HG02938 (cell line): ENCODE measurements at regions not wholly inside any gene's neighbourhood (a gene's known extent, or its start where the extent isn't known, plus 50 kb on each side); places are given as distances from the start of the nearest gene placed in this dataset.
"Not testable (repeated sequence)": the region's sequence is repeated elsewhere in the genome, so short reads cannot be mapped to it uniquely, and the experiment has no call there.

ENCODE experiments used
- ATAC-seq: cut with Tn5 transposase; IDR thresholded peaks from one replicate; pipeline ENCODE4 v1.9.1; 2021; ENCODE audit warnings: mild to moderate bottlenecking, moderate library complexity; ENCODE audit not compliant: unreplicated experiment

DNA sequence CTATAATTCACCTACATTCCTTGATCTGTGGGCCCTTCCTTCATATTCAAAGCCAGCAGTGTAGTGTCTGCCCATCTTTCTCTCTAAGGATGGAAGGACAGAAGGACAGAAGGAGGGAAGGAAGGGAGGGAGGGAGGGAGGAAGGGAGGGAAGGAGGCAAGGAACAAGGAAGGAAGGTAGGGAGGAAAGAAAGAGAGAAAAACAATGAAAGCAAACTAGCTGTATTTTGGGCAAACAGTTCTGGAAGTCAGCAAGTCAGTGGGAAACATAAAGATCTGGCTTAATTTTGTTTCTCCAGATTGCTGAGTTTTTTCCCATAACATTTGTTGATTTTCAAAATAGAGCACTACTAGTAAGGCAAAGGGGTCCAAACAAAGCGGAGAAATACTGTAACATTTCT is 555.2 kb upstream of the EPHA5 start:
- ATAC-seq: no peak

- ATAC-seq: no peak
Measured at GRCh38 chr4:66223068-66223703, 552.9 kb upstream of the EPHA5 start.

DNA sequence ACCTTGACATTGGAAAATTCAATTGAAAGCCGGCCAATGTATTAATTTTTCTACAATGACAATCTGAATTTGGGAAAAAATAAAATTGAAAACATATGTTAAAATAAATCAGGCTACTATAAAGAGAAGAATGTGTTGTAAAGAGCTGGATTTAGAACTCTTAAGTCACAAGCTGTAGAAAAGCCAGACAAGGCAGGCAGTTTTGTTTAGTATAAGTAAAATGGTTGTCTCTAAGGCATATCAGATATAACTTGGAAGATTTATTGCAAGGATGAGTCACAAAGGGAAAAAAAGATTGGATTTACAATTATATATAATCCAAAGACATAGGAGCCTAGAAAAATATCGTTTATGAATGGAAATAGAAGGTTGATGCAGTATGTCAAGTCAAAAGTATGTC is 549.1 kb upstream of the EPHA5 start:
- no peak for ATAC-seq

DNA sequence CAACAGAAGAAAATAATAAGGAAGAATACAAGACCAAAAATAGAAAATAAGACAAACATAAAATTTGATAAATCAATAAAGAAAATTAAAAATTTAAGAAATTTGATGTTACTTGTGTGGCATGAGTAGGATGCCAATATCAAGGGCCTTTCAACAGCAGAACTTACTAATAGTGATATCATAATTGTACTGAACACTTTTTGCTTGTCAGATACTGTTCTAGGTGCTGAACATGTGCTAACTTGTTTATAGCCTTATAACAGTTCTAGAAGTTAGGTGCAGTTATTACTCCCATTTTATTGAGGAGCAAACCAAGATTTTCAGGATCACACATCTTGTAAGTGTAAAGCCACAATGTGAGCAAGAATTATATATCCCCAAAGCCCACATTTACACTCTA is 546.0 kb upstream of the EPHA5 start:
- ATAC-seq: no peak

DNA sequence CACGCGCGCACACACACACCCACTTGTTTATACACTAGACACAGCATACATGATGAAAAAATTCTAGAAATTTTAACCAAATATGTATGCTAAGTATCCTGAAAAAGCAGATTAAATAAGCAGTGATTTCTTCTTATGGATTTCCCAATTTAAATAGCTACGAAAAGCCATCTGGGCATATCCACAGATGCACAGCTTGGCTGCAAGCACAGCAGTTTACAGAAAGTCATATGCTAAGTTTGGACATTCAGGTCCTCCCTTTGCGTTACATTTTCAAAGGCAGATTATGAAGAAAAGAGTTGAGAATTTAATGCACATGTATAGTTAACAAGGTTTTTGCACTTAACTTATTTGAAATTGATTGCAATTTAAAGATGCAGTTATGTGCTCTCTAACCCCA is 542.2 kb upstream of the EPHA5 start:
- no peak for ATAC-seq

DNA sequence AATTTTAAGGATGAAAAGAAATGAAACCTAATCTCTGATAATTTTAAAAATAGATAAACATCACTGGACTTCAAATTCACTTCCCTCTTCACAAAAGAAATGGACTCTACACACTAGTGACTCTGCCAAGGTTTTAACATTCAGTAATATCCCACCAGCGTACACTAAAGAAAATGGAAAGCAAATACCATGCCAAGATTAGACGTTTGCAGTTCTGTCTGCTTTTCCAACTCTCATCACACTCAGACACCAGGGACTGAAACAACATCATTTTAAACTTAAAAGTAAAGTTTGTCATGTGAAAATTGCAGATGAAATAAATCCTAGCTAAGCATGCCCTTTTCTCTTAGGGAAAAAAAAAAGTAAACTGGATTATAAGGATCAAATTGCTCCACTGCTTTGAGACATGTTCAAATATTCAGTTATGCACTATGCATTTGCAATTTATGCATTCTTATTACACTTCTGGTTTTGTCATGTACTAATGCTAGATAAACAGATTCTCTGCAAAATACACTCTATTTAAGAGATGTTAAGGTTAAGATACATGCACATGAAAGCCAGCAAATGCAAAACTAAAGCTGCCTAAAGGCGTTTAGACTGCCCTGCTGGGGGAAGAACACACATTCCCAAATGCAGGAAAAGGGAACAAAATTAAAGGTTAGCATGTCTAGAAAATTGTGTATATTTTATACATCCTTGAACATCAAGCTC is 534.4 kb upstream of the EPHA5 start:
- ATAC-seq: no peak

GRCh38 chr4:66202870-66203269 is 532.6 kb upstream of the EPHA5 start:
- ATAC-seq: no peak

GRCh38 chr4:66197451-66197850 is 527.2 kb upstream of the EPHA5 start:
- ATAC-seq: no peak

GRCh38 chr4:66193487-66193886 is 523.2 kb upstream of the EPHA5 start:
- ATAC-seq: no peak

DNA sequence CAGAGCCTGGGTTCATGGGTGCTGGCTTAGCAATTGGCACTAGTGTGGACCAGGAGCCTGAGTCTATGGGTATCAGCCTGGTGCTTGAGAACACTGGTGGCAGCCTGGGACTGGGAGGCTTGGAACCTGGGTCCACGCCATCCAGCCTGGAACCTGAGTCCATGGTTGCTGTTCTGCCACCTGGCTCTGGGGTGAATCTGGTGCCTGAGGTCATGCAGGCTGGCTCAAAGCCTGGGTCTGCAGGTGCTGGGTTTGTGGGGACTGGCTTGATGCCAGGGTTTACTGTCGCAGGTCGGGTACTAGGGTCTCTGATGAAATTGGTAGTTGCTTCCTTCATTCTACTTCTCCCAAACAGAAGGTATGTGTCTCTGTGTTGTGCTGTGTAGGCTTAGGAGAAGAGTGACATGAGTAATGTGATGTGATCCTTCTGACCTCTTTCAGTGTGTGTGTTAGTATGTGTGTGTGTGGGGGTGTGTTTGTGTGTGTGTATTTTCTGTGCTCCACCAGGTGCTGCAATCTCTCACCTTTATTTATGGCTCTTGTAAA is 517.0 kb upstream of the EPHA5 start:
- ATAC-seq: no peak

- ATAC-seq: no peak
Measured at GRCh38 chr4:66186095-66186494, 515.8 kb upstream of the EPHA5 start.

- ATAC-seq: no peak
Measured at GRCh38 chr4:66182636-66183035, 512.3 kb upstream of the EPHA5 start.

- no peak for ATAC-seq
Measured at GRCh38 chr4:66178906-66179305, 508.6 kb upstream of the EPHA5 start.

GRCh38 chr4:66169341-66169740 is 499.1 kb upstream of the EPHA5 start:
- no peak for ATAC-seq

- ATAC-seq: no peak
Measured at GRCh38 chr4:66164869-66165268, 494.6 kb upstream of the EPHA5 start.

- no peak for ATAC-seq
Measured at GRCh38 chr4:66160606-66161005, 490.3 kb upstream of the EPHA5 start.

- no peak for ATAC-seq
Measured at GRCh38 chr4:66157594-66157993, 487.3 kb upstream of the EPHA5 start.

DNA sequence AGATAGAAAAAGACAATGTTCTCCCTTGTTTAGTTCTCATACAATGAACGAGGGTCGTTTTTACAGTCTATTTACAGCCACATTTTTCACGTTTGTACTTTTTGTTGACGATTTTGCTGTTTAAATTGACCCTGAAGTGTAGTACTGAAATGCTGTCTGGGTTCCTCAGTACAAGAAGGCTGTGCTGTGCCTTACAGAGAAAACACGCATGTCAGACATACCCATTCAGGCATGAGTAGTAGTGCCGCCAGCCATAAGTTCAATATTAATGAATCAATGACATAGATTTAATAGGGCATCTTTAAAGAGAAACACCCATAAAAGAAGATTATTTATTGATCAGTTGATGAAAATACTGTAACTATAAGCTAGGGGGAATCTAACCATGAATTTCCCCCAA is 459.8 kb upstream of the EPHA5 start:
- no peak for ATAC-seq

DNA sequence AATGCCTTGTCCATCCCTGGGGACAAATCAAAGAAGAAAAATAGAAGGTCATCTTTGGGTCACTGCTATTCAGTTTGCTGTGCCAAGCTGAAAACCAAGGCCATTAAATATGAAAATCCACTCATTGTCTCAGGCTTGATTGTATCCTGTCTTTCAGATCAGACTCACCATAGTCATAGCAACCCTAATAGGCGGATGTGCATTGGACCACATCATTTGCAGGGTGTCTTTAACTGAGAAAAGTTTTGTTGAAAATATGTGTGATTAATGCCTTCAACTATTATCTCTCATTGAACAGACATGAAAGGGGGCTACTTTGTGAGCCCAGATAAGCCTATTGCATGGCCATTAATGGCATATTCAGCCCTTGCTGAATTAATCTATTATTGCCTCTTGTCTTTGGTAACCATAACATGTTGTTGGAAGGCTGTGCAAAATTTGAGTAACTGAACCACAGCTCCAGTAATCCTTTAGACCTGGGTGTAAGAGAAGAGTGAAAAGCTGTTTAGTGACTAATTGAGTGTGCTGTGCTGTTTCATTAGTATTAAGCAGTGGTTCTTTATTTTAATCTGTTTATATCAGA is 453.6 kb upstream of the EPHA5 start:
- no peak for ATAC-seq

GRCh38 chr4:66123190-66123589 is 452.9 kb upstream of the EPHA5 start:
- no peak for ATAC-seq

DNA sequence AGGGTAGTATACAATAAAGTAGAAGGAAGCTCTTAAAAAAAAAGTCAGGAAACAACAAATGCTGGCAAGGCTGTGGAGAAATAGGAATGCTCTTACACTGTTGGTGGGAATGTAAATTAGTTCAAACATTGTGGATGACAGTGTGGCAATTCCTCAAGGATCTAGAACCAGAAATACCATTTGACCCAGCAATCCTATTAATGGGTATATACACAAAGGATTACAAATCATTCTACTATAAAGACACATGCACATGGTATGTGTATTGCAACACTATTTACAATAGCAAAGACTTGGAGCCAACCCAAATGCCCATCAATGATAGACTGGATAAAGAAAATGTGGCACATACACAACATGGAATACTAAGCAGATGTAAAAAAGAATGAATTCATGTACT is 444.9 kb upstream of the EPHA5 start:
- not testable (repeated sequence) for ATAC-seq

- ATAC-seq: no peak
Measured at GRCh38 chr4:66108898-66109297, 438.6 kb upstream of the EPHA5 start.
